Hepatocyte (in vitro differentiated cells): ENCODE measurements at regions not wholly inside any gene's neighbourhood (a gene's known extent, or its start where the extent isn't known, plus 50 kb on each side); places are given as distances from the start of the nearest gene placed in this dataset.

Source experiments
- EZH2 ChIP-seq: fragments of 200-600 bp; sonication (generic); IDR thresholded peaks from 2 replicates; pipeline ENCODE4 v1.6.1; 2016; ENCODE audit warnings: antibody characterized with exemption, mild to moderate bottlenecking, borderline replicate concordance
- EZH2phosphoT487 ChIP-seq: fragments of 200-600 bp; sonication (generic); IDR thresholded peaks from one replicate; pipeline ENCODE4 v1.6.1; 2018; ENCODE audit warnings: antibody characterized with exemption, mild to moderate bottlenecking, low read depth, moderate library complexity; ENCODE audit not compliant: unreplicated experiment, severe bottlenecking
- TF ChIP-seq, protein P1 (sequence below): fragments of 200-600 bp; sonication (generic); IDR thresholded peaks from 2 replicates; pipeline ENCODE4 v1.5.1; 2016; ENCODE audit warnings: antibody characterized with exemption, mild to moderate bottlenecking; ENCODE audit not compliant: poor library complexity

DNA sequence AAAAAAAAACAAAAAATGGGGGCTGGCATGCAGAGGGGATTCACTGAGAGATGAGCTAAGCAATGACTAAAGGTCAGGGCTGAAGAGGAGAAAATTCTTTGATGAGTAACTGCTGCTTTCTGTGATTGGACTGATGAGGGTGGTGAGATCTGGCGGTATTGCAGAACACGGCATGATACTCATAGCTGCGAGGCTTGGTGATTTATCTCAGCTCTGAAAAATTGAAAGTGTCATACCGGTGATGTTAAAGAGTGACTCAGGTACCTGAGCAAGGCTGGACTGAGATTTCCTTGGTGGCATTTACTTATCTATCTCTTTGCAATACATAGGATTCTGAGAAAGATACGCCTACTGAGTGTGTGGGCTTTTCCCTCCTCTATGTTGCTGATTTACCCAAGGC, 204.1 kb upstream of the DDX53 start:
- TF ChIP-seq, protein P1, sequence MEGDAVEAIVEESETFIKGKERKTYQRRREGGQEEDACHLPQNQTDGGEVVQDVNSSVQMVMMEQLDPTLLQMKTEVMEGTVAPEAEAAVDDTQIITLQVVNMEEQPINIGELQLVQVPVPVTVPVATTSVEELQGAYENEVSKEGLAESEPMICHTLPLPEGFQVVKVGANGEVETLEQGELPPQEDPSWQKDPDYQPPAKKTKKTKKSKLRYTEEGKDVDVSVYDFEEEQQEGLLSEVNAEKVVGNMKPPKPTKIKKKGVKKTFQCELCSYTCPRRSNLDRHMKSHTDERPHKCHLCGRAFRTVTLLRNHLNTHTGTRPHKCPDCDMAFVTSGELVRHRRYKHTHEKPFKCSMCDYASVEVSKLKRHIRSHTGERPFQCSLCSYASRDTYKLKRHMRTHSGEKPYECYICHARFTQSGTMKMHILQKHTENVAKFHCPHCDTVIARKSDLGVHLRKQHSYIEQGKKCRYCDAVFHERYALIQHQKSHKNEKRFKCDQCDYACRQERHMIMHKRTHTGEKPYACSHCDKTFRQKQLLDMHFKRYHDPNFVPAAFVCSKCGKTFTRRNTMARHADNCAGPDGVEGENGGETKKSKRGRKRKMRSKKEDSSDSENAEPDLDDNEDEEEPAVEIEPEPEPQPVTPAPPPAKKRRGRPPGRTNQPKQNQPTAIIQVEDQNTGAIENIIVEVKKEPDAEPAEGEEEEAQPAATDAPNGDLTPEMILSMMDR: no peak
- TF ChIP-seq EZH2 (no peak), EZH2phosphoT487 (no peak)
